ENCODE measurements at regions not wholly inside any gene's neighbourhood (a gene's known extent, or its start where the extent isn't known, plus 50 kb on each side); places are given as distances from the start of the nearest gene placed in this dataset.

- H3K9me3 Mint-ChIP-seq: peaks cover 0 to 2% of the 10 kb centered on the region in 2 experiments; a peak in 2 of 5 replicates
- no peak overlapping the region for H2BK12ac ChIP-seq (ENCODE audit: insufficient read length, low read depth, low read length)
- no peak overlapping the region for H2BK20ac ChIP-seq (ENCODE audit: low read depth, low read length, poor library complexity, severe bottlenecking)
- H3K27ac Mint-ChIP-seq: peak overlapping the region; percentile 51 to 85 (median 54); a peak in 3 of 7 replicates
- no peak overlapping the region for H4K5ac ChIP-seq (ENCODE audit: insufficient read length, low read depth, low read length)
- DNase-seq: no peak
- H3K79me1 ChIP-seq (ENCODE audit: insufficient read depth, low read depth, low read length, poor library complexity, severe bottlenecking): no peaks in the 10 kb centered on the region
- no peak overlapping the region for H2BK120ac ChIP-seq (ENCODE audit: low read depth, low read length, poor library complexity, severe bottlenecking)
- no CpG with 5 or more reads among the region's 1 CpG for WGBS (ENCODE audit: extremely low coverage, insufficient read length, low lambda C conversion rate)
- no peak overlapping the region for H4K91ac ChIP-seq (ENCODE audit: insufficient read length, low read depth, low read length)
- no peak overlapping the region for H3K4me2 ChIP-seq (ENCODE audit: insufficient read depth, insufficient read length, low read length)
- H3K27me3 Mint-ChIP-seq (ENCODE audit: low read depth): no peaks in the 10 kb centered on the region
- H3K36me3 Mint-ChIP-seq (ENCODE audit: insufficient read depth in 1 of 3, low read depth in 3 of 3): peaks cover 0 to 11% (median 0%) of the 10 kb centered on the region in 3 experiments; a peak in 3 of 7 replicates
- H2AK5ac ChIP-seq (ENCODE audit: insufficient read length, low read length): no peak overlapping the region
- no peak overlapping the region for H3K18ac ChIP-seq (ENCODE audit: insufficient read length, low read depth, low read length)
- no peaks in the 10 kb centered on the region; the same call in 1 of the 2 replicates for H3K4me1 ChIP-seq (ENCODE audit: insufficient read depth, low read length)
- no peaks in the 10 kb centered on the region for H3K27me3 ChIP-seq (ENCODE audit: insufficient read depth, low read length)
- no peak for TF ChIP-seq CTCF (conservative IDR thresholded peaks at IDR 0.05)
- H3K9me3 ChIP-seq (ENCODE audit: control insufficient read depth, low read depth, low read length): no peaks in the 10 kb centered on the region
- H3K27ac ChIP-seq (ENCODE audit: insufficient read length, low read depth, low read length): no peak overlapping the region
- H3K9ac ChIP-seq (ENCODE audit: extremely low read depth, insufficient read length, low read length): no peak overlapping the region
- H3T11ph ChIP-seq (ENCODE audit: low read length): no peak overlapping the region
- H4K8ac ChIP-seq (replicated peaks; ENCODE audit: insufficient read length, low read depth, low read length): no peak overlapping the region
- no peaks in the 10 kb centered on the region for H3K79me2 ChIP-seq (ENCODE audit: insufficient read depth, low read length)
- no peak overlapping the region for H3K4me3 Mint-ChIP-seq
- no peak overlapping the region for H2BK5ac ChIP-seq (ENCODE audit: insufficient read length, low read length)
- peaks cover 35 to 37% of the 10 kb centered on the region in 2 experiments for H3K4me1 Mint-ChIP-seq
- no peak overlapping the region for H3K23ac ChIP-seq (ENCODE audit: insufficient read length, low read depth, low read length)
- H3K14ac ChIP-seq (ENCODE audit: insufficient read depth, low read length): no peak overlapping the region
- H3K23me2 ChIP-seq (ENCODE audit: insufficient read length, low read depth, low read length, poor library complexity, severe bottlenecking): no peaks in the 10 kb centered on the region
- H2BK15ac ChIP-seq (ENCODE audit: low read depth, low read length): no peak overlapping the region
- H2AFZ ChIP-seq (ENCODE audit: low read length): no peak overlapping the region
- H3K56ac ChIP-seq (ENCODE audit: insufficient read length, low read depth, low read length): no peak overlapping the region
- no peaks in the 10 kb centered on the region for H4K20me1 ChIP-seq (ENCODE audit: control insufficient read depth, insufficient read depth, insufficient read length)
- no peak overlapping the region for H3K4ac ChIP-seq (ENCODE audit: low read depth, low read length)
Observed at GRCh38 chr11:97722065-97722464, 1298.7 kb upstream of the CNTN5 start.
